ENCODE measurements at regions not wholly inside any gene's neighbourhood (a gene's known extent, or its start where the extent isn't known, plus 50 kb on each side); places are given as distances from the start of the nearest gene placed in this dataset.

- ATAC-seq, result no peak; the same call in 1 of the 2 replicates
- ChIA-PET CTCF (no interaction called here), POLR2A (no interaction called here)
- no peak for TF ChIP-seq TCF7L2 (IDR thresholded peaks at IDR 0.05; ENCODE audit: low read depth, low read length)
- TF ChIP-seq, protein P1, sequence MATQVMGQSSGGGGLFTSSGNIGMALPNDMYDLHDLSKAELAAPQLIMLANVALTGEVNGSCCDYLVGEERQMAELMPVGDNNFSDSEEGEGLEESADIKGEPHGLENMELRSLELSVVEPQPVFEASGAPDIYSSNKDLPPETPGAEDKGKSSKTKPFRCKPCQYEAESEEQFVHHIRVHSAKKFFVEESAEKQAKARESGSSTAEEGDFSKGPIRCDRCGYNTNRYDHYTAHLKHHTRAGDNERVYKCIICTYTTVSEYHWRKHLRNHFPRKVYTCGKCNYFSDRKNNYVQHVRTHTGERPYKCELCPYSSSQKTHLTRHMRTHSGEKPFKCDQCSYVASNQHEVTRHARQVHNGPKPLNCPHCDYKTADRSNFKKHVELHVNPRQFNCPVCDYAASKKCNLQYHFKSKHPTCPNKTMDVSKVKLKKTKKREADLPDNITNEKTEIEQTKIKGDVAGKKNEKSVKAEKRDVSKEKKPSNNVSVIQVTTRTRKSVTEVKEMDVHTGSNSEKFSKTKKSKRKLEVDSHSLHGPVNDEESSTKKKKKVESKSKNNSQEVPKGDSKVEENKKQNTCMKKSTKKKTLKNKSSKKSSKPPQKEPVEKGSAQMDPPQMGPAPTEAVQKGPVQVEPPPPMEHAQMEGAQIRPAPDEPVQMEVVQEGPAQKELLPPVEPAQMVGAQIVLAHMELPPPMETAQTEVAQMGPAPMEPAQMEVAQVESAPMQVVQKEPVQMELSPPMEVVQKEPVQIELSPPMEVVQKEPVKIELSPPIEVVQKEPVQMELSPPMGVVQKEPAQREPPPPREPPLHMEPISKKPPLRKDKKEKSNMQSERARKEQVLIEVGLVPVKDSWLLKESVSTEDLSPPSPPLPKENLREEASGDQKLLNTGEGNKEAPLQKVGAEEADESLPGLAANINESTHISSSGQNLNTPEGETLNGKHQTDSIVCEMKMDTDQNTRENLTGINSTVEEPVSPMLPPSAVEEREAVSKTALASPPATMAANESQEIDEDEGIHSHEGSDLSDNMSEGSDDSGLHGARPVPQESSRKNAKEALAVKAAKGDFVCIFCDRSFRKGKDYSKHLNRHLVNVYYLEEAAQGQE (IDR thresholded peaks at IDR 0.05; ENCODE audit: insufficient read depth in 1 of 2, low read depth in 2 of 2, low read length in 1 of 2), result no peak
- no peak for TF ChIP-seq SIN3A (IDR thresholded peaks at IDR 0.05; ENCODE audit: borderline replicate concordance, insufficient read depth, low read depth, low read length)
- no peak for TF ChIP-seq POLR2AphosphoS5 (IDR thresholded peaks at IDR 0.05; ENCODE audit: low read depth, low read length)
- TF ChIP-seq CTCF (IDR thresholded peaks at IDR 0.05), result no peak
- H3K4me3 ChIP-seq (ENCODE audit: low read depth in 2 of 2, low read length in 2 of 2), result no peak overlapping the region
- no TSS peak for BruUV-seq (replicated peaks)
- no peaks in the 10 kb centered on the region for H3K36me3 ChIP-seq (ENCODE audit: control insufficient read depth, insufficient read depth, low read length)
- H3K9me3 ChIP-seq (ENCODE audit: control insufficient read depth, insufficient read depth, low read depth, low read length), result no peaks in the 10 kb centered on the region
- no peaks in the 10 kb centered on the region for H3K4me1 ChIP-seq (ENCODE audit: control insufficient read depth, insufficient read depth, low read length)
- in situ Hi-C loops (cut with HindIII; ENCODE audit: low pct_unique_long_range_greater_than_20kb, low sequenced_read_pairs), result no loop called here
- no peak for DNase-seq (ENCODE audit: low read depth, low spot score)
- intact Hi-C loops (cut with micrococcal nuclease; ENCODE audit: unreplicated experiment), result no loop called here
- no peak overlapping the region for H3K27ac ChIP-seq (ENCODE audit: low read length)
- H3K27me3 ChIP-seq (ENCODE audit: control insufficient read depth, insufficient read depth, low read length), result no peaks in the 10 kb centered on the region
Measured at GRCh38 chrX:68902706-68903504, 74.1 kb downstream of the EFNB1 start.

DNA sequence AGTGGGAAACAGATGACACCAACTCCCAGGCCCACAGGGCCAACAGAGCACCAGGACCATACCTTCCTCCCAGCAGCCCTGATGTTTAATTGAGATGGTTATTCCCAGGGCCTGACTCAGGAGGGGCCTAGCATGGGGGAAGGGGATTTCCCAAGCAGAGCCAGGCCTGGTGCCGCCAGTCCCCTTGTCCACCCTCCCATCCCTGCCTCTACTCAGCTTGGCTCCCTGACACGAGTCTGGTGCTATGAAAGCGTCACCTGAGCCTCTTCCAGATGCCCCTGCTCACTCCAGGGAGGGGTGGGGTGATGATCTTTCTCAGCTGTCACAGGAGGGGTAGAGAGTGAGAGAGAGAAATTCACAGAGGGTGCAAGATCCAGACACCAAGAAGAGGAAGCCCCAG lies 72.7 kb downstream of the EFNB1 start:
- in situ Hi-C loops (cut with HindIII; ENCODE audit: low pct_unique_long_range_greater_than_20kb, low sequenced_read_pairs), result no loop called here

More for the DNA sequence above, 72.7 kb downstream of the EFNB1 start:
- CTCF ChIA-PET, result no interaction called here
- DNase-seq (ENCODE audit: low read depth, low spot score) (no peak), ATAC-seq (no peak)
- no peaks in the 10 kb centered on the region for H3K27me3 ChIP-seq (ENCODE audit: control insufficient read depth, insufficient read depth, low read length)
- no peaks in the 10 kb centered on the region for H3K36me3 ChIP-seq (ENCODE audit: control insufficient read depth, insufficient read depth, low read length)
- no TSS peak for BruUV-seq (replicated peaks)
- intact Hi-C loops (cut with micrococcal nuclease; ENCODE audit: unreplicated experiment), result no loop called here
- H3K9me3 ChIP-seq (ENCODE audit: control insufficient read depth, insufficient read depth, low read depth, low read length), result no peaks in the 10 kb centered on the region
- POLR2A ChIA-PET, result no interaction called here
- no peaks in the 10 kb centered on the region for H3K4me1 ChIP-seq (ENCODE audit: control insufficient read depth, insufficient read depth, low read length)
- no peak overlapping the region for H3K4me3 ChIP-seq (ENCODE audit: low read depth in 2 of 2, low read length in 2 of 2)
- no peak overlapping the region for H3K27ac ChIP-seq (ENCODE audit: low read length)
- TF ChIP-seq TCF7L2 (IDR thresholded peaks at IDR 0.05; ENCODE audit: low read depth, low read length) (no peak), CTCF (IDR thresholded peaks at IDR 0.05) (no peak), POLR2AphosphoS5 (IDR thresholded peaks at IDR 0.05; ENCODE audit: low read depth, low read length) (no peak), SIN3A (IDR thresholded peaks at IDR 0.05; ENCODE audit: borderline replicate concordance, insufficient read depth, low read depth, low read length) (no peak)
- TF ChIP-seq, protein P1 (IDR thresholded peaks at IDR 0.05; ENCODE audit: insufficient read depth in 1 of 2, low read depth in 2 of 2, low read length in 1 of 2), result no peak
